ENCODE measurements at regions not wholly inside any gene's neighbourhood (a gene's known extent, or its start where the extent isn't known, plus 50 kb on each side); places are given as distances from the start of the nearest gene placed in this dataset.

GRCh38 chr1:71228241-71228640, 147.4 kb upstream of the ZRANB2 start:
- TF ChIP-seq CTCF (conservative IDR thresholded peaks at IDR 0.05; ENCODE audit: low read depth, low read length), result no peak
- TF ChIP-seq EZH2 (IDR thresholded peaks at IDR 0.05; ENCODE audit: borderline replicate concordance, low read depth, low read length, poor library complexity, severe bottlenecking), result no peak

Measured in A673 (cell line).